Thyroid gland (tissue), 4 donors: ENCODE measurements at regions not wholly inside any gene's neighbourhood (a gene's known extent, or its start where the extent isn't known, plus 50 kb on each side); places are given as distances from the start of the nearest gene placed in this dataset.

Experiments used
- CTCF ChIP-seq, 6 experiments: fragments of 200-600 bp in 3 of 6; fragments of 450-650 bp in 3 of 6; sonication (generic) in 3 of 6; IDR thresholded peaks; one replicate each; pipeline ENCODE4 v1.5.1; 2016 to 2019; ENCODE audit warnings: antibody characterized with exemption in 6 of 6, mild to moderate bottlenecking in 2 of 6, inconsistent platforms in 1 of 6, moderate library complexity in 1 of 6
- POLR2A ChIP-seq, 2 donors: fragments of 450-650 bp; IDR thresholded peaks; one replicate each; pipeline ENCODE4 v1.6.1; 2017; ENCODE audit warnings: antibody characterized with exemption in 2 of 2, mild to moderate bottlenecking in 2 of 2, moderate library complexity in 1 of 2

GRCh38 chr17:77320485-77321256 lies 179.9 kb downstream of the SEC14L1 start:
- TF ChIP-seq CTCF (IDR thresholded peaks at IDR 0.05) (no peak), POLR2A (IDR thresholded peaks at IDR 0.05) (no peak)
